Stimulated activated naive CD8-positive, alpha-beta T cell treated with anti-CD3 and anti-CD28 coated beads, Interleukin-15, amount 100 ng/mL, for 72 hours (primary cell): ENCODE measurements at regions not wholly inside any gene's neighbourhood (a gene's known extent, or its start where the extent isn't known, plus 50 kb on each side); places are given as distances from the start of the nearest gene placed in this dataset.

Experiments
- ATAC-seq: fragments of 150-1000 bp; cut with Tn5 transposase; 2 replicates; pipeline ENCODE4 v1.10.0; 2021; ENCODE audit warnings: mild to moderate bottlenecking, moderate library complexity
- DNase-seq, 2 donors: peaks; one replicate each; pipeline ENCODE4 v3.0.0; 2021 to 2022
- H3K27ac Mint-ChIP-seq, 2 donors: one replicate each; pipeline ENCODE4 v1.8.0; 2022; ENCODE audit warnings: mild to moderate bottlenecking in 2 of 2, mixed read lengths in 2 of 2, moderate library complexity in 2 of 2
- H3K27me3 Mint-ChIP-seq: one replicate; pipeline ENCODE4 v1.8.0; 2022; ENCODE audit warnings: mixed read lengths
- H3K4me1 Mint-ChIP-seq: one replicate; pipeline ENCODE4 v1.8.0; 2022; ENCODE audit warnings: mild to moderate bottlenecking, mixed read lengths
- H3K4me3 Mint-ChIP-seq, 2 donors: one replicate each; pipeline ENCODE4 v1.8.0; 2022; ENCODE audit warnings: mild to moderate bottlenecking in 2 of 2, mixed read lengths in 2 of 2, moderate library complexity in 1 of 2
- H3K9me3 Mint-ChIP-seq, 2 donors: one replicate each; pipeline ENCODE4 v1.8.0; 2022; ENCODE audit warnings: mixed read lengths in 2 of 2

DNA sequence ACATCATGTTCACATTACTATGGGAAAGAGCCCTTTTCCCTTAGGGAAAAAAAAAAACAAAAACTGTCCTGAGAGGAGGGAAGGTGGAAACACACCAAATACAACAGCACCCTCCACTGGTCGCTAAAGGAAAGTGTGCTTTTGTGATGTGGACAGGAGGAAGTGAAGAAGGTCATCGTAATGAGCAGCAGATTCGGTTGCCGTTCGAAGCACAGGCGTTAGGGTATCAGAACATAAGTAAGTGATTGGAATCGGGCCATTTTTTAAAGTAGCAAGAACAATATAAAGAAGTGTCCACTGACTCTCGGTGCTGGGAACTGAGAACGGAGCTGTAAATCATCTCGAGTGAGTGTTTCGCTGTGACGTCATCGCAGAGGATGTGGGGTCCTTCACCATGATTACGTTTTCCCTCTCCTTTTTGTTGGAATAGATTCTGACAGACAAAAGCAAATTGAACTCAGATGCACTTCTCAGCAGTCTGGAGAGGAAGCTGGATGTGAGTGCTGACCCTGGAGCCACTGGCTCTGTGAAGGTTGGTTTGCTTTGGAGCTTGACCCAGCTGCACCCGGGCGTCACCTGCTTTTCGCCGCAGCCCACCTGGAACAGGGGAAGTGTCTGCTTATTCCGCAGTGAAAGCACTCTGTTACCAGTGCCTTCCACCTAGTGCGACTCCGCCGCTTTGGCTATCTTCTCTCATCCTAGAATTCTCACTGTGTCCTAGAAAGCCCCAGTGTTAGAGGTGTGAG lies 203.6 kb upstream of the GMDS start:
- ATAC-seq (peak; percentile 68), DNase-seq (peak; percentile 7 to 18)
- Mint-ChIP-seq H3K4me1 (peaks cover 7% of the 10 kb centered on the region), H3K27ac (peak overlapping the region in 1 of 2 donors; percentile 14), H3K9me3 (no peaks in the 10 kb centered on the region), H3K27me3 (no peaks in the 10 kb centered on the region), H3K4me3 (peak overlapping the region; percentile 41 to 83)

DNA sequence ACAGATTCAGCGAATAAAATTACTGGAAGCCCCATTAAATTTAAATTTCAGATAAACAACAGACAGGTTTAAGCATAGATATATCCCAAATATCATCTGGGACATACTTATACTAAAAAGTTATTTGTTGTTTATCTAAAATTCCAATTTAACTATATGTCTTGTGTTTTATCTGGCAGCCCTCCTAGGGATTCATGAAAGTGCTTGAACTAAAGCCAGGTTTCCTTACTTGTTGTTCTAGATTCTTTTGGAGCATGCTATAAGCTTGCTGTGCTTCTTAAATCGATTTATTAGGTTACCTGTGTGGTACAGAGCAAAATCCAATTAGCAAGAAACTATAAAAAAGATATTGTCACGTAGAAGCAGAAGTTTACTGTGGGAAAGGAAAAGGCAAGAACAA lies 202.5 kb upstream of the GMDS start:
- ATAC-seq (no peak), DNase-seq (no peak)
- peaks cover 7% of the 10 kb centered on the region for H3K4me1 Mint-ChIP-seq
- no peaks in the 10 kb centered on the region for H3K9me3 Mint-ChIP-seq
- H3K27ac Mint-ChIP-seq: no peak overlapping the region
- no peaks in the 10 kb centered on the region for H3K27me3 Mint-ChIP-seq
- no peak overlapping the region for H3K4me3 Mint-ChIP-seq

DNA sequence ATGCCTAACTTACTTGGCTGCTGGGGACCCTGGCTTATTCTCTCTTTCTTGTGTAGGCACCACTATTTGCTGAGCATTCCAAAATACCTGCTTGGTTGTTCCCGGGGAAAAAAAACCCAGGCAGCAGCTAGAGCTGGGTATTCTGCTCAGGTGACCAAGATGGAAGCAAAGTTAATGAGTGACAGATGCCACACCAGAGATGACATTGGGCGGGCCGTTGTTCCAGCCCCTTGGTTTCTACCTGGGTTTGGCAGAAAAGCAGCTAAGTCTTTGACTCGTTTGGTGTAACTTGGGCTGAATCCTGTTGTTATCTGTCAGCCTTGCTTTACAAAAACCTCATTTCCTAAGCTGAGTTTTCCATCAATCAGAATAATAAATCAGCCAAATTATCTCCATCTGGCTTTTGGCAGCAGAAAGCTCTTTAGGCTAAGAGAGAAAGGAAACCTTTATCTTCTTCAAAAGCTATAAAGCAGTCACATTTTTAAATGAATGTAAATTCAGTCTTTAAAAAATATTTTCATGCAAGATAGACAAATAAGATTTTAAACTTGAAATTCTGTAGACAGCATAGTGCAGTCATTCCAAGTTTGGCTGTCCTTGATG lies 202.0 kb upstream of the GMDS start:
- Mint-ChIP-seq H3K27ac (no peak overlapping the region), H3K27me3 (no peaks in the 10 kb centered on the region), H3K4me1 (peaks cover 7% of the 10 kb centered on the region), H3K4me3 (no peak overlapping the region), H3K9me3 (no peaks in the 10 kb centered on the region)
- ATAC-seq (no peak), DNase-seq (no peak)

DNA sequence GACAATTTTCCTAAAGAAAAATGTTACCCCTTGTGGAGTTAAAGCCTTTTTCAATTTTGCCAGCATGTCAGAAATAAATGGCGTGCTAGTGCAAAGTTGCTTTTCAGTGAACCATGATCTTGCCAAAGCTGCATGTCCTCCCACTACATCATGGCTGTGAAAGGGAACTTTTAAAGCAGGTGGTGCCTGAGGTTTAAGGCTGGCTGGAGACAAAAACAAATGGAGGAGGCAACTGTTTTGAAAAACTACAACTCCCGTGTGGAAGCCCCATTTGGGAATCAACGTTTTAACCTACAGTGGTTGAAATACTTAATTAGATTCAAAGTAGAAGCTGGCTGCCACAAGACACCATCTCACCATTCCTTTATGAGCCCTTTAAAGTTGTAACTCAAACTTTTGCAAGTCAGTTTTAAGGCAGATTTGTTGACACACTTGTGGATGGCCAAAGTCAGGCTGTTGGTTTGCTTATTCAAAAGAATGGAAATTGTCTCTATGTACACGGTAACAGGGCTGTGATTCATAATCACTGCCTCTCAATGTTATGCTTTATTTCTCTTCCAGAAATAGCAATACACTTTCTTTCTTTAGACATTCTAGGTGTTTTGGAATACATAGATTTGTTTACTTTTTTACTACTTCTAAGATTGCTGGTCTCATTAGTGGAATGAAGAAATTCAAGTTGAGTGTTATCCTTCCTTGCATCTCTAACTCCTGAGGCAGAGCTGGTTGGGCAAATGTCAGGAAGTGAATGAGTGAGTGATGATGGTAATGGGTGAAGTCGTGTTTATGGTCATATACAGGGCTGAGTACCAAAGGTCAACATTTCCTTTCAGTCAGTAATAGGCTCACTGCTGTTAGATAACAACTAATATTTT lies 196.4 kb upstream of the GMDS start:
- H3K4me1 Mint-ChIP-seq: no peaks in the 10 kb centered on the region
- no peak overlapping the region for H3K27ac Mint-ChIP-seq

DNA sequence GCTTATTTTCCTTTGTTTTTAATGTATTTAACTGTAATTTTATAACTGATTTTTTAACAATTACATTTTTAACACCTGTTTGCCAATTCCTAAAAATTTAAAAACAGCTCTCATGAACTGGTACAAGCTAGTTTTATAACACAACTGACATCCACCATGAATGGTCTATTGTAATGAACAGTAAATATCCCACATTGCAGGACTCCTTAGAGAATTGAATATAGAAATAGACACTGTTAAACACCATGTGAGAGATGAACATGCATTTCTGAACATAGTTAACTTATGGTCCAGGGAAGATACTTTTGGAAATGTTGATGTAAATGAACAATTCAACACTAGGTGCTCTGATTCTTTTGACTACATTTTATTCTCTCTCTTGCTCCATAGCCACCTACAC lies 195.1 kb upstream of the GMDS start:
- H3K4me1 Mint-ChIP-seq: no peaks in the 10 kb centered on the region
- ATAC-seq (no peak), DNase-seq (no peak)
- no peak overlapping the region for H3K27ac Mint-ChIP-seq
- H3K9me3 Mint-ChIP-seq: no peaks in the 10 kb centered on the region
- no peak overlapping the region for H3K4me3 Mint-ChIP-seq
- no peaks in the 10 kb centered on the region for H3K27me3 Mint-ChIP-seq

More for the DNA sequence above, 196.4 kb upstream of the GMDS start:
- H3K4me3 Mint-ChIP-seq: no peak overlapping the region
- no peak for ATAC-seq
- H3K27me3 Mint-ChIP-seq: no peaks in the 10 kb centered on the region
- H3K9me3 Mint-ChIP-seq: no peaks in the 10 kb centered on the region
- DNase-seq: no peak

DNA sequence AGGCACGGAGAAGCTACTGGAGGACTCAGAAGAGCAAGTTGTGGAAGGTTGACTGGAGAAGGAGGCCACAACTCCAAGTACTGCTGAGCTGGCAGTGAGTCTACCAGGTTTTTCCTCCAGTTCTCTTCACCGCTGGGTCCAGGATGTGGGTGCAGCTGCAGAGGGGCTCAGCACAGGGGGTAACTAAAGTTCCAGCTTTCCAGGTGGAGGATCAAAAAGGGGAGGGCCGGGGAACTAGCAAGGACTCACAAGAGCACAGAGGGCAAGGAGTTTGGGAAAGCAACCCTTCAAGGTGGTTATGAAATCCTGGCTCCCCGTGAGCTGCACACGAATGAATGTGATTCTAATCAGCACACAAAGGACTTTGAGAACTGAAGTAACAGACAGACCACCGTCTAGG lies 194.2 kb upstream of the GMDS start:
- ATAC-seq: no peak
- H3K9me3 Mint-ChIP-seq: no peaks in the 10 kb centered on the region
- H3K27ac Mint-ChIP-seq: no peak overlapping the region
- DNase-seq: no peak
- no peaks in the 10 kb centered on the region for H3K27me3 Mint-ChIP-seq
- no peak overlapping the region for H3K4me3 Mint-ChIP-seq
- H3K4me1 Mint-ChIP-seq: no peaks in the 10 kb centered on the region

DNA sequence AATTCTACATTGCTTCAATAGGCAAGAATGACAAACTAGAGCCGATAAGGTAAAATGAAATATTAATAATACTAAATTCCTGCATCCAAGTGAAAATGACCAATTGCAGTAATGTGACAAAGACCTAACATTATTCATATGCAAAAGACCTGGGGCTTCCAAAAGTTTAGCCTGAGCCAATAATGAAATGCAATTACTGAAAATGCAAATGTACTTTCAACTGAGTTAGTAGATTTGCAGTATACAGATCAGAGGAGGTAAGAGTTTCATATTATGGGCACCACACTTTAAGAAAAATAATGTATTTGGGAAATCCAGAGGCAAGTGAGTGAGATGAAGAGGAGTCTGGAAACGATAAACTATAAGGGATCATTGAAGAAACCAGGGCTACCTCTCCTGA lies 193.7 kb upstream of the GMDS start:
- no peak for ATAC-seq
- H3K27me3 Mint-ChIP-seq: no peaks in the 10 kb centered on the region
- H3K4me1 Mint-ChIP-seq: no peaks in the 10 kb centered on the region
- no peak for DNase-seq
- H3K9me3 Mint-ChIP-seq: no peaks in the 10 kb centered on the region
- no peak overlapping the region for H3K27ac Mint-ChIP-seq
- no peak overlapping the region for H3K4me3 Mint-ChIP-seq

DNA sequence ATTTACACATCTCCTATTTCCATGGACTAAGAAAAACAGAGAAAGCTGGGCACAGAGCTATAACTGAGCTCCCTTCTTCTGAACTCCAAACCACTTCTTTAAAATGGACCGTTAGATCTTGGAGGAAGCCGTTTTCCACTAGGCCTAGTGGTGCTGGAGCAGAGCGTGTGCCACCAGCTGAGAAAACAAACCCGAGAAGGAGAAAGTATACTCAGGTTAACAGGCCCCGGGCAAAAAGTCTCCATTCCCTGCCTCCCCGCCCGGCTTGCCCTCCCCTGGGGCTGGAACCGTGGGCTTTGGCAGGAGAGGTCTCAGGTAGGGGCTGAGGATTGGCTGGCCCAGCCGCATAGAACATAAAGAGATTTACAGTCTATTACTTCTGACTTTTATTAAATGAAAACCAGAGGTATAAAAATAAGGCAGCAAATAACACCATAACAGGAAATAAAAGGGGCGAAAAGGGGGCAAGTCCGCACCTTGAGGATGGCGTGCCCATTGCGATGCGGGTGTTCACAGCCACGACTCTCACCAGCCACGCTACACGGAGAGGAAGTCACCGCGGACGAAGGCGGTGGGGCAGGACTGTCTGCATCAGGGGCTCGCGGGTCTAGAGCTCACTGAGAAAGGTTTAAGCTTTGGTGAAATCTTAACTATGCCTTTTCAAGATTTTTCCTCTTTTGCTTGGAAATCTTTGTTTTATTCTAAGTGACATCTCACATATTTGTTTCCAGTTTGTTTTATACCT lies 191.2 kb upstream of the GMDS start:
- Mint-ChIP-seq H3K4me1 (no peaks in the 10 kb centered on the region), H3K4me3 (no peak overlapping the region), H3K9me3 (no peaks in the 10 kb centered on the region), H3K27me3 (no peaks in the 10 kb centered on the region), H3K27ac (no peak overlapping the region)
- no peak for DNase-seq
- ATAC-seq: no peak

DNA sequence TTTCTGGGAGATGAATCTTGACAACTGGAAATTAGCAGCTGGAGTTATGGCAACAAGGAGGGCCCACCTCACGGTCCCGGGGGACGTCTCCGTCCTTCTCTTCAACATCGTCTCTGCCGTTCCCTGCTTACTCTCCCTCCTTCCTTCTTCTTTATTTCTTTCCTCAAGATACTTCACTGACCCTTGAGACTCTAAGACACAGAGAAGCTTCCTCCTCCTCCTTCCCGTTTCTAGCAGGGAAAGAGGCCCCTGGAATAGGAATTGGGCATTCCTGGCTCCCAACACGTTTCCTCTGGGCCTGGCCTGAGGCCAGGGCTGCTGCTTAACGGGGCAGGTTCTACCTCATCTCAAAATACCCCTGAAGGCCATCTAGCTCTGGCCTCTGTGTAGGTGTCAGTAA lies 189.9 kb upstream of the GMDS start:
- H3K4me1 Mint-ChIP-seq: no peaks in the 10 kb centered on the region
- ATAC-seq: no peak
- H3K4me3 Mint-ChIP-seq: no peak overlapping the region
- DNase-seq: no peak
- H3K9me3 Mint-ChIP-seq: no peaks in the 10 kb centered on the region
- no peak overlapping the region for H3K27ac Mint-ChIP-seq
- no peaks in the 10 kb centered on the region for H3K27me3 Mint-ChIP-seq

DNA sequence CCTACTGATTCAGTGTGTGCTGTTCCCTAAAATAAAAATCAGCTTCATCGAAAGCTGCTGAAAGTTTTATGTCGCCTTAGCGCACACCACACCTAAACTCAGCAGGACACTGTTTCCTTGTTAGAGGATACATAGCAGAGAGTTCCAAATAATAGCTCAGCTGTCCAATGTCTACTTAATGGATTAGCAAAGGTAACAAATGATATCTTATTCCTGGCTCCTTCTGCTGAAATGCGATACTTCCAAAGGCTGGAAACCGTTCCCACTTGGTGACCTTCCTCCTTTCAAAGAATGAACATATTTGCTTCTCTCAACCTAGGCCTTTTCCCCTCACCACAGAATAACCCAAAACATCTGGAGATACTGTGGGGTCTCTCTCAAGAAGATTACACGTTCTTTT lies 189.5 kb upstream of the GMDS start:
- Mint-ChIP-seq H3K4me1 (no peaks in the 10 kb centered on the region), H3K27me3 (no peaks in the 10 kb centered on the region), H3K9me3 (no peaks in the 10 kb centered on the region), H3K27ac (no peak overlapping the region), H3K4me3 (no peak overlapping the region)
- DNase-seq (no peak), ATAC-seq (no peak)

DNA sequence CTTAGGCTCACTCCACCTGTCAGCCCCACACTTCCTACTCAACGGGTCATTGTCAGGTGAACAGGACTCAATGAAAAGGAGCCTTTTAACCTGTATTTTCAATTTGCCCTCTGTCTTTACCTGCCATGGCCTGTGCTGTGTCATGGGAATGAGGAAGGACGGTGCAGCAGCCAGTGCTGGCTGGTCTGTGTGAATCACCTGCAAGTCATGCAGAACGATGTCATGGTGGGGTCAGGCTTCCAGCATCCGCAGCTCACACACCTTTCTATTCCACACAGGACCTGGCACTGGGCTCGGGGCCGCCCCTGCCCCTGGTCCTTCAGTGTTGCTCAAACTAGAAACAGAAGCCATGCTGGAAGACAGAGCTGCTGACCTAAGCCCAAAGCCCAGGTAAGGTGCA lies 188.7 kb upstream of the GMDS start:
- Mint-ChIP-seq H3K27me3 (no peaks in the 10 kb centered on the region), H3K9me3 (no peaks in the 10 kb centered on the region), H3K4me3 (no peak overlapping the region), H3K27ac (no peak overlapping the region), H3K4me1 (no peaks in the 10 kb centered on the region)
- no peak for ATAC-seq
- no peak for DNase-seq

DNA sequence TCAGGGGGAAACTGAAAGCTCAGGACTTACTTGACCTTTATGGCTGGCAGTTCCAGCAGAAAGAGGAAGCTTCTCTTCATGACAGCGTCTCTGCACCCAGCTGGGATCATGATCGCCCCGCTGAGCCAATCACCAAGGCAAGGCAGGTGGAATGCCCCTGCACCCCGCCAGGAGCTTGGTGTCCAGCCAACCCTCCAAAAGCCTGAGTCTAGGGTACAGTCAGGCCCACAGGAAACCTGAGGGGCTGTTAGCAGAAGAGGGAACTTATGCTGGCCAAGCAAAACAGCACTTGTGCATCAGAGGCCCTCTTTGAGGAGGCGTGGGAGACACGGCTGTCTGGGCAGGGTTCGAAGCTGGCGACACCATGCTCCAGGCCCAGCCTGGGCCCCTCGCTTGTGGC lies 188.3 kb upstream of the GMDS start:
- Mint-ChIP-seq H3K9me3 (no peaks in the 10 kb centered on the region), H3K27me3 (no peaks in the 10 kb centered on the region), H3K27ac (no peak overlapping the region), H3K4me3 (no peak overlapping the region), H3K4me1 (no peaks in the 10 kb centered on the region)
- ATAC-seq (no peak), DNase-seq (no peak)

DNA sequence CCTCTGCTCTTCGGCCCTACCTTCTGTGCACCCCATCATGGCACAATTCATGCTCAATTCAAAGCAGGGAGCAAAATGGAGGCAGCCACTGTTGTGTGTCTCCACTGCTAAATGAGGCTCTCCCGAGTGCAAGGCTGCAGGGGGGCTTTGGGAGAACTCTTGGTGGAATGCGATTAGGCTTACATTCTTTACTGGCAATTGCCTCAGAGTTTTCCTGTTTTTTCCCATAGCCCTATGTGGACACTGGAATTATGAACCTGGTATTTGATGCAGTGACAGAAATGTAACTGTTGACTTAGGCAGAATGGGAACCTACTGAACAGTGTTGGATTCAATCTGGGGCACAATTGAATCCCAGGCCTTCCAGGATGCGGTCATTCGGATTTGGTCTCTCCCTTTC lies 187.9 kb upstream of the GMDS start:
- Mint-ChIP-seq H3K27me3 (no peaks in the 10 kb centered on the region), H3K27ac (no peak overlapping the region), H3K4me1 (no peaks in the 10 kb centered on the region), H3K4me3 (no peak overlapping the region), H3K9me3 (no peaks in the 10 kb centered on the region)
- ATAC-seq (no peak), DNase-seq (no peak)

DNA sequence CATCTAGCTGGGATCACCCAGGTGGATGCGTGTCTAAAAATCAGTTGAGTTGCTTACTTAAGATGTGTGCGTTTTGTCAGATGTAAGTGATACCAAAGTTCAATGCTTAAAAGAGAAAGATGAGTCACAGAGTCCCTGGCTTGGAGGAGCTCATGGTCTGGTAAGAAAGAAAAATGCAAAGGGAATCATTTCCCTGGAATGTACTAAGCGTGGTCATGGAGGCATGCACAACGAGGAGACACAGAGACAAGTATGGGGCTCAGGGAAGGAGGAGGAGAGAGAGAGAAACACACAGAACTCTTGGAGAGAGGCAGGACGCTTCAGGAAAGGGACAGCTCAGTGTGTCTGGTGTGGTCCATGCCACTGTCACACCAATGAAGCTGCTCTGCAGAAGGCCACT lies 186.9 kb upstream of the GMDS start:
- DNase-seq: no peak
- H3K4me1 Mint-ChIP-seq: no peaks in the 10 kb centered on the region
- ATAC-seq: no peak
- no peaks in the 10 kb centered on the region for H3K9me3 Mint-ChIP-seq
- H3K4me3 Mint-ChIP-seq: no peak overlapping the region
- H3K27ac Mint-ChIP-seq: no peak overlapping the region
- H3K27me3 Mint-ChIP-seq: no peaks in the 10 kb centered on the region

DNA sequence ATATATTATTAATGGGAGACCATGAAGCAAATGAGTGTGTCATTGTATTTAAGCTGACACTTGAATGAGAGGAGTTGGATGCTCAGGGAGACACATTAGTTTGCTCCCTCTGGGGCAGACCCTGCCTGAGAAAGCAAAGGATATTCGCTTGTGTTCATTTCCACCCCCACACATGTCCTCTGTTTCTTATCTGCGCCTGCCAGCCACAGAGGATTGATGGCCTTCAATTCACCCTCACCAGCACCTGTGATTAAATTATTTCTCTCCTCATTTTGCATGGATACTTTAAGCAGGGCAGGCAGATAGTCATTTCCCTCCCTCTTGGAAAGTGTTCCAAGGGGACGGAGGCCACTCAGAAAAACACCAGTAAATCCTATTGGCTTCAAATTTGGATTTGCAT lies 185.2 kb upstream of the GMDS start:
- Mint-ChIP-seq H3K27ac (no peak overlapping the region), H3K27me3 (no peaks in the 10 kb centered on the region), H3K4me3 (no peak overlapping the region), H3K9me3 (no peaks in the 10 kb centered on the region), H3K4me1 (no peaks in the 10 kb centered on the region)
- ATAC-seq: no peak
- DNase-seq: no peak

DNA sequence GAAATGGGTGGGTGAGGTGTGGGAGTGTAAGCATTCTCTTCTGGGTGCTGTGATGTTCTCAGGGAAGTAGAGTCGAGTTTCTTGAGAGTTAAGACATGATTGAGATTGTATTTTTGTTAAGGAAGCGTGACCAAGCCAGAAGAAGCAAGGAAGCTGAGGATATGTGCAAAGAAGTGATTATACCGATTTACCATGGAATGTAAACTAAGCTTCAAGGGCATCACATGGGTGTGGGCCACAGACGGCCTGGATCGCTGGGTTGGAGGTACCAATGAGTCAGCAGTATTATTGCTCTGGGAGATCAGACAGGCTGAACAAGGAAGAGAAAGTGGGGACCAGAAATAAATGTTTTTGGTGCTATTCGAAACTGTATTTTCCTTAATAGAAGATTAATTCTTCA lies 184.1 kb upstream of the GMDS start:
- no peak overlapping the region for H3K4me3 Mint-ChIP-seq
- H3K27me3 Mint-ChIP-seq: no peaks in the 10 kb centered on the region
- ATAC-seq: no peak
- DNase-seq: no peak
- no peaks in the 10 kb centered on the region for H3K9me3 Mint-ChIP-seq
- H3K4me1 Mint-ChIP-seq: no peaks in the 10 kb centered on the region
- no peak overlapping the region for H3K27ac Mint-ChIP-seq
